NB4 (cell line): ENCODE measurements at regions not wholly inside any gene's neighbourhood (a gene's known extent, or its start where the extent isn't known, plus 50 kb on each side); places are given as distances from the start of the nearest gene placed in this dataset.

Experiments
- CTCF ChIP-seq: IDR thresholded peaks from one replicate; pipeline ENCODE4 v1.5.1; 2012; ENCODE audit warnings: low read depth, low read length
- MYC ChIP-seq: IDR thresholded peaks from 2 replicates; pipeline ENCODE4 v1.6.1; 2011; ENCODE audit warnings: low read depth, low read length
- TF ChIP-seq, protein P1 (sequence below): IDR thresholded peaks from 2 replicates; pipeline ENCODE4 v1.6.1; 2011; ENCODE audit warnings: low read depth, low read length

- TF ChIP-seq CTCF = no peak
- TF ChIP-seq MYC = no peak
- TF ChIP-seq, protein P1, sequence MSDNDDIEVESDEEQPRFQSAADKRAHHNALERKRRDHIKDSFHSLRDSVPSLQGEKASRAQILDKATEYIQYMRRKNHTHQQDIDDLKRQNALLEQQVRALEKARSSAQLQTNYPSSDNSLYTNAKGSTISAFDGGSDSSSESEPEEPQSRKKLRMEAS = no peak
Measured at GRCh38 chr6:81822568-81822967, 70.1 kb upstream of the TENT5A start.
